HG03571 (cell line): ENCODE measurements at regions not wholly inside any gene's neighbourhood (a gene's known extent, or its start where the extent isn't known, plus 50 kb on each side); places are given as distances from the start of the nearest gene placed in this dataset.

Experiments
- ATAC-seq: cut with Tn5 transposase; IDR thresholded peaks from one replicate; pipeline ENCODE4 v1.9.1; 2021; ENCODE audit not compliant: unreplicated experiment

GRCh38 chr14:97283841-97284240 is 486.7 kb downstream of the VRK1 start:
- ATAC-seq = no peak

GRCh38 chr14:97287956-97288355 is 490.8 kb downstream of the VRK1 start:
- no peak for ATAC-seq

GRCh38 chr14:97290065-97290464 is 492.9 kb downstream of the VRK1 start:
- ATAC-seq = no peak

- ATAC-seq = no peak
These were observed 493.8 kb downstream of the VRK1 start for GRCh38 chr14:97290977-97291376.

- no peak for ATAC-seq
These were observed 496.5 kb downstream of the VRK1 start for GRCh38 chr14:97293659-97294058.

- no peak for ATAC-seq
These were observed 498.0 kb downstream of the VRK1 start for GRCh38 chr14:97295108-97295710.

- no peak for ATAC-seq
These were observed 499.0 kb downstream of the VRK1 start for GRCh38 chr14:97296176-97296575.

- ATAC-seq = no peak
These were observed 499.9 kb downstream of the VRK1 start for GRCh38 chr14:97297100-97297499.

- no peak for ATAC-seq
These were observed 501.1 kb downstream of the VRK1 start for GRCh38 chr14:97298331-97298730.

- no peak for ATAC-seq
These were observed 501.6 kb downstream of the VRK1 start for GRCh38 chr14:97298736-97299135.

GRCh38 chr14:97299661-97300060 is 502.5 kb downstream of the VRK1 start:
- no peak for ATAC-seq

- no peak for ATAC-seq
These were observed 504.9 kb downstream of the VRK1 start for GRCh38 chr14:97301931-97302559.

GRCh38 chr14:97306133-97306759 is 509.1 kb downstream of the VRK1 start:
- ATAC-seq = no peak

- no peak for ATAC-seq
These were observed 509.6 kb downstream of the VRK1 start for GRCh38 chr14:97306760-97307246.

GRCh38 chr14:97311411-97311810 is 514.2 kb downstream of the VRK1 start:
- no peak for ATAC-seq

- ATAC-seq = no peak
These were observed 515.7 kb downstream of the VRK1 start for GRCh38 chr14:97312910-97313309.

GRCh38 chr14:97315790-97316189 is 518.6 kb downstream of the VRK1 start:
- ATAC-seq = no peak

GRCh38 chr14:97318380-97318779 is 521.2 kb downstream of the VRK1 start:
- no peak for ATAC-seq

- ATAC-seq = no peak
These were observed 522.5 kb downstream of the VRK1 start for GRCh38 chr14:97319691-97320090.

GRCh38 chr14:97328743-97329142 is 531.6 kb downstream of the VRK1 start:
- no peak for ATAC-seq

- no peak for ATAC-seq
These were observed 532.5 kb downstream of the VRK1 start for GRCh38 chr14:97329701-97330100.

GRCh38 chr14:97331058-97331457 is 533.9 kb downstream of the VRK1 start:
- no peak for ATAC-seq
